ENCODE measurements at regions not wholly inside any gene's neighbourhood (a gene's known extent, or its start where the extent isn't known, plus 50 kb on each side); places are given as distances from the start of the nearest gene placed in this dataset.
"Not testable (repeated sequence)": the region's sequence is repeated elsewhere in the genome, so short reads cannot be mapped to it uniquely, and the experiment has no call there.

GRCh38 chr1:83503153-83503552, 495.8 kb downstream of the TTLL7 start:
- no peak for DNase-seq

DNA sequence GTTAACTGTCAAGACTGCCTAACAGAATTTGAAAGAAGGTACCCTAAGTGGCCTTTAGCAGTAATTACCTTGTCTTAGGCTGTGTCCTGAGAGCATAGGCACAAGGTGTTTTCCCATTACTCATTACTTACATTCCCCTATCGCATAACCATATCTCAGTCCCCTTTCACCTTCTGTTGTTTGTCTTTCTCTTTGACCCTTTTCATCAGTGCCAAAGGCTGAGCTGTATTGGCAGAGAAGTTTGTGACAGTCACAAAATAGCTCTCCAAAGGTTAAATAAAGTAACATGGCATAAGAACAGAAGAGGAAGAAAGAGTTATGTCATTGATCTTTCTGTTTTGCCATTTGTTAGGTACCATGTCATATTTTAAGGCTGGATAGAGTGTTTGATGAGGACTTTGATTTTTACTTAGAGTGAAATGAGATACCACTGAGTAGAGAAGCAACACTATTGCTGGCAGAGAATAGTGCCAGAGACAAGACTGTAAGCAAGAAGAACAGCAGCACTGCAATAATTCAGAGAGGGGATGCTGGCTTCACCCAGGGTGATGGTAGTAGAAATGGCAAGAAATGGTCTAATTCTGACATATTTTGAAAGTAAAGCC, 497.8 kb downstream of the TTLL7 start:
- peak; percentile 11 for DNase-seq

DNA sequence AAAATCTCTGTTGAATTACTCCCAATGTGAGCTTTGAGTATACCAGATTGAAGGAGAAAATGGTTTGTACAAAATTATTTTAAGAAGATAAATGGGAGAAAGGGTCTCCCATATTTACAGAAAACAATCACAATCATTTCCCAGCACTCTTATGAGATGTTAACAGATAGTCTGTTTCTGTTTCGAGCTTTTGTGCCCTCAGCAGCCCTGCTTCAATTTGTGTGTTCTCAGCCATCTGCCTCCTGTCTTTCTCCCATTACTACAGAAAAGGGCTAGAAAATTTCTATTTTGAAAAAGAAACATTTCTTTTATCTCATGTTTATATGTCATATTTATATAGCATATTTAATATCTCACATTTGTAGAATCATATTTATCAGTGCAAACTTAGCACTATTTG, 498.4 kb downstream of the TTLL7 start:
- no peak for DNase-seq

- DNase-seq, result no peak
These were observed 498.9 kb downstream of the TTLL7 start for GRCh38 chr1:83499998-83500397.

- no peak for DNase-seq
These were observed 501.4 kb downstream of the TTLL7 start for GRCh38 chr1:83497563-83497962.

- DNase-seq, result no peak
These were observed 503.4 kb downstream of the TTLL7 start for GRCh38 chr1:83495560-83495959.

DNA sequence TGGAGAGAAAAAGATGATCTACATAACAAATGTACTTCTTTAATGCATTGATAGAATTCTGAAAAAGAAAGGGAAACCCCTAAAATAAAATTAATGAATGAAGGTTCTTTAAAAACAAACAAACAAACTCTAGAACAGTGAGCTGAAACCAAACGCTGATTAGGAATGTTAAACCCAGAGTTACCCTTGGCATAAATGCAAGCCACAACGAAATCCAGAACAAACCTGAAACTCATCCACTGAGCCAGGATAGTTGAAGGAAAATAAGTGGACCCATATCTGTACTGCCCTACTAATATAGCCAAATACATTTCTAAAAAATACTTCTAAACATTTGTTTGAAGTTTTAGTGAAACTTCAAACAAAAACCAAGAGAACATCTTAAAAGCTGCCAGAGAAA, 505.3 kb downstream of the TTLL7 start:
- no peak for DNase-seq

- no peak for DNase-seq
These were observed 507.0 kb downstream of the TTLL7 start for GRCh38 chr1:83491930-83492329.

DNA sequence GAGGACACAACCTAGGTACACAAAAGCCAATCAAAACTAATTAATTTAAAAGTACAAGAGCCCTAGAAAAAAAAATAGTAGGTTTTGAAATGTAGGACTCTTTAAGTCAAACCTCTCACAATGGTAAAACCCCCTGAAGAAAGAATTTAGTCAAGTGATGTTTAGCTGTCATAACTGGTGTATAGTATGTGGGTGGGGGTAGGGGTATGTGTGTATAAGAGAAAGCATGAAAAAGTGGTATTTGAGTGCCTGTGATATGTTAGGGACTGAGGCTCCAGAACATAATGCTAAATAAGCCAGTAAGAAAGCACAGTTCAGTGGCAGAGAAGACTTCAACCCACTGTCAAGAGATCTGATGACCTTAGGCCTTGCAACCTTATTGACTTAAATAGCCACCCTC, 507.9 kb downstream of the TTLL7 start:
- DNase-seq, result no peak

GRCh38 chr1:83488105-83488504, 510.8 kb downstream of the TTLL7 start:
- not testable (repeated sequence) for DNase-seq

- DNase-seq, result not testable (repeated sequence)
These were observed 511.5 kb downstream of the TTLL7 start for GRCh38 chr1:83487460-83487859.

GRCh38 chr1:83485314-83486019, 513.5 kb downstream of the TTLL7 start:
- not testable (repeated sequence) for DNase-seq

GRCh38 chr1:83481284-83481683, 517.6 kb downstream of the TTLL7 start:
- not testable (repeated sequence) for DNase-seq

DNA sequence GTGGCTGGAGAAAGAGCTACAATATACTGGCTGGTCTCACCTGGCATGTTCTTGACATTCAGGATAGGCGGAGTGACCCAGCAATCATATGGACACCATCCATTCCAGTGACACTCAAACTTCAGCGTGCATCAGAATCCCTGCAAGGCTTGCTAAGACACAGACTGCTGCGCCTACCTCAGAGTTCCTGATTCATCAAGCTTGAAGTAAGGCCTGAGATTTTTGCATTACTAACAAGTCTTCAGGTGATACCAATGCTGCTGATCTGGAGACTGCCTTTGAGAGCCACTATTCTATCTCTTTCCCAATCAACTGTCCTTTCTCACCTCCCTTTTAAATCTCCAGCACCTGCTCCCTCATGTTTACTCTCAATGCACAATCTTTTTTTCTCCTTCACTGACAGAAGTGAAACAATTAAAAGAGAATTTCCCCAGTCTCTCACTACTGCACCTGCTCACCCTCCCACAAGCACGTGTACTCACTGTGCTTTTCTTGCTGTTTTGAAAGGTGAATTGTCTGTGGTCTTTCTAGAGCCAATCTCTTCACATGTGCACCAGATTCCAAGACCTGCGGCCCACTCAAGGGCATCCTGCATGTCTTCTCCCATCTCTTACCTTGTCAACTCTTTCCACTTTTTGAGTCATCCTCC, 519.2 kb downstream of the TTLL7 start:
- not testable (repeated sequence) for DNase-seq

- not testable (repeated sequence) for DNase-seq
These were observed 520.8 kb downstream of the TTLL7 start for GRCh38 chr1:83478127-83478526.

- DNase-seq, result not testable (repeated sequence)
These were observed 522.4 kb downstream of the TTLL7 start for GRCh38 chr1:83476518-83476917.

- not testable (repeated sequence) for DNase-seq
These were observed 524.0 kb downstream of the TTLL7 start for GRCh38 chr1:83474946-83475345.

- DNase-seq, result not testable (repeated sequence)
These were observed 524.9 kb downstream of the TTLL7 start for GRCh38 chr1:83473986-83474385.

GRCh38 chr1:83472066-83472465, 526.9 kb downstream of the TTLL7 start:
- DNase-seq, result not testable (repeated sequence)

- DNase-seq, result not testable (repeated sequence)
These were observed 527.7 kb downstream of the TTLL7 start for GRCh38 chr1:83471272-83471671.

GRCh38 chr1:83468336-83468735, 530.6 kb downstream of the TTLL7 start:
- DNase-seq, result not testable (repeated sequence)

DNA sequence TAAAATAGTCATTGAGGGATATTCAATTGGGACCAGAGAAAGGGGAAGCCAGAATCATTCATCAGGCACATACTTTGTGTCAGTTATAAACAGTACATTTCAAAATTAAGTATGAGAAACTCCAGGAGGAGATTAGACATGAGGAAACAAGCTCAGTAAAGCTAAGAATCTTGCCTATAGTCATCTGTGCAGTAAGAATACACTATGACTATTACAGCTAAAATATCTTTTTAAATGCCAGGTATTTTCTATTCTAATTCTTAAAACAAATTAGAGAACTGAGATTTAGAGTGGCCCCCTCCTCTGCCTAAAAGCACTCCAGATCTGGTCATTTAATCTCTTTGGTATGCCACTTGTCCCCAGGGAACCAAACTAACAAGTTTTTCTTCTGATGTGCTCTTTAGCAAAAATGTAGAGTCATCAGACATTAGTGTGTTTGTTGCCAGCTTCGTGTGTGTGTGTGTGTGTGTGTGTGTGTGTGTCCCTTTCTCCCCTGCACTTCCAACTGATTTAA, 541.1 kb downstream of the TTLL7 start:
- not testable (repeated sequence) for DNase-seq

DNA sequence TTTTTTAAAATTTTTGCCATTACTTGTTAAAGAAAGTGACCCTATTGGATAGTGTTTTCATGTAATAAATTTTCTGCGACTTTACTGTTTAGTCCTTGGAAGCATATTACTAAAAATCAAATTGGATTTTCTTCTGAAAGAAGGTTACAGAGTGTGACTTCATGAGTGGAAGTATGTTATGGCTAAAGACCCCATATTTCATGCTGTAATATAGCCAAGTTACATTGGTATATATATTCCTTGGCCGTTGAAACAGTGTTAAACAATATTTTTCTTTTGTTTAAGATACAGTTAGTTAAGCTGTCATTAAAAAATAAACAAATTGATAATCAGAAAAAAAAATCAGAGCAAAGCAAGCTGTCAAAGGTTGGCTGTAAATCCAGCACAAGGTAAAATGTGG, 541.7 kb downstream of the TTLL7 start:
- not testable (repeated sequence) for DNase-seq

DNA sequence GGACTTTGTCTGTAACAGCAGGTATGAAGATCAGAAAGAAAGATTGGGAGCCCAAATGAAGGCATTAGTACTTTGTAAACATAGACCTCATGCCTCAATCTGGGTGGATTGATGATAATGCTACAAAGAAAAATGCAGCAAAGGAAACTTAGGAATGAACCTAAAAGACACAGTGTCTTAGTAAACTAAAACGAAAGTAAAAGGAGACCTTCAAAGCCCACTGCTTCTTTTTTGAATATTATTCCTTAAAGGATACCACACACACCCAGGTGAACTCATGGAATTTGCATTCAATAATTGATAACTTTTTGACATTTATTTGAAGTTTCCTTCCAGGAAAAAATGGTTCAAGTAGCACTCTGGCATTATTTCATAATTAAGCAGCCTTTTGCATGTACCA, 543.2 kb downstream of the TTLL7 start:
- not testable (repeated sequence) for DNase-seq
